HL-60/S4 (cell line): ENCODE measurements at regions not wholly inside any gene's neighbourhood (a gene's known extent, or its start where the extent isn't known, plus 50 kb on each side); places are given as distances from the start of the nearest gene placed in this dataset.

Source experiments
- in situ Hi-C: fragments of 300-500 bp; cut with MboI; formaldehyde crosslinking; loops from 2 replicates; pipeline ENCODE4 v1.14.3; 2022; ENCODE audit warnings: low sequenced_read_pairs

GRCh38 chr3:5068531-5069050 lies 53.5 kb upstream of the ARL8B start:
- in situ Hi-C loops, result no loop called here

GRCh38 chr3:5069627-5070026 lies 52.5 kb upstream of the ARL8B start:
- in situ Hi-C loops, result no loop called here

GRCh38 chr3:5071061-5071460 lies 51.0 kb upstream of the ARL8B start:
- in situ Hi-C loops, result no loop called here

- in situ Hi-C loops, result no loop called here
Observed at GRCh38 chr3:5072100-5072816, 49.8 kb upstream of the ARL8B start.
